22Rv1 (cell line): ENCODE measurements at regions not wholly inside any gene's neighbourhood (a gene's known extent, or its start where the extent isn't known, plus 50 kb on each side); places are given as distances from the start of the nearest gene placed in this dataset.

Experiments
- H3K27ac ChIP-seq: fragments of 450-650 bp; 2 replicates; pipeline ENCODE4 v1.5.1; 2017
- CTCF ChIP-seq: fragments of 450-650 bp; IDR thresholded peaks from 2 replicates; pipeline ENCODE4 v1.5.1; 2017; ENCODE audit warnings: mild to moderate bottlenecking
- ZFX ChIP-seq: fragments of 450-650 bp; IDR thresholded peaks from 2 replicates; pipeline ENCODE4 v1.6.1; 2017; ENCODE audit warnings: antibody characterized with exemption, borderline replicate concordance

GRCh38 chr1:70536708-70537366 lies 125.8 kb downstream of the CTH start:
- H3K27ac ChIP-seq: no peak overlapping the region
- TF ChIP-seq CTCF (no peak), ZFX (no peak)

- TF ChIP-seq CTCF (no peak), ZFX (no peak)
Measured at GRCh38 chr1:70537788-70538187, 126.7 kb downstream of the CTH start.

GRCh38 chr1:70542030-70542429 lies 131.0 kb downstream of the CTH start:
- TF ChIP-seq ZFX (no peak), CTCF (no peak)
- no peak overlapping the region for H3K27ac ChIP-seq

More at GRCh38 chr1:70537788-70538187, 126.7 kb downstream of the CTH start:
- no peak overlapping the region for H3K27ac ChIP-seq

GRCh38 chr1:70542856-70543255 lies 131.8 kb downstream of the CTH start:
- no peak for TF ChIP-seq ZFX
- TF ChIP-seq CTCF: no peak

GRCh38 chr1:70546726-70547125 lies 135.7 kb downstream of the CTH start:
- TF ChIP-seq ZFX (no peak), CTCF (no peak)
- no peak overlapping the region for H3K27ac ChIP-seq

More at GRCh38 chr1:70542856-70543255, 131.8 kb downstream of the CTH start:
- H3K27ac ChIP-seq: no peak overlapping the region

- TF ChIP-seq ZFX (no peak), CTCF (no peak)
- no peak overlapping the region for H3K27ac ChIP-seq
Measured at GRCh38 chr1:70552662-70553566, 141.8 kb downstream of the CTH start.

GRCh38 chr1:70553567-70553956 lies 142.5 kb downstream of the CTH start:
- H3K27ac ChIP-seq: no peak overlapping the region
- no peak for TF ChIP-seq CTCF
